ENCODE measurements at regions not wholly inside any gene's neighbourhood (a gene's known extent, or its start where the extent isn't known, plus 50 kb on each side); places are given as distances from the start of the nearest gene placed in this dataset.

DNA sequence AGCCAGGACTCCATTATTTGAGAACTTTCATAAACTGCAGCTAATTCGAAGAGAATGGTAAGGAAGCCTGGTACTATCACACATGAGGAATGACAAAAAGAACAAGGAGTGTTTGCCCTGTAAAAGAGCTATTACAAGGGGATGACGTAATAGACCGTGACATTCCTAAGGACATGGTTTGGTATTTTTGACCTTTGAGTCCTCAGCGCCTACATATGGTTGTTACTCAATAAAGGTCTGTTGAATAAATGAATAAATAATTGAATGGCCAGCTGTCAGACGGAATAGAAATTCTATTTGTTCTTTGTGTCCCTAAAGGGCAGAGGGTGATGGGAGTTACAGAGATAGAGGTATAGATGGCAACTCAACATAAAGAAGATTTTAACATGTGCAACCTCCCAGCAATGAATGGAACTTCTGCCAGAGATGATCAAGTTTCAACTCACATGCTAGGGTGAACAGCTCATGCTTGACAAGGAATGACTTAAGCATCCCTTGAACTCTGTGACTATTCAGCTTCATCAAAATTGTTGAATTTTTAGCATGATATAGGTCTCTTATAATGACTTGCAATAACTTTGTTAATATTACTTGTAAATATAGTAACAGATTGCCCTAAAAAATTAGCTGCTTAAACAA is 115.4 kb downstream of the TENT5A start:
- TF ChIP-seq EZH2phosphoT487 (IDR thresholded peaks at IDR 0.05; ENCODE audit: insufficient read depth, low read depth) (no peak), EZH2 (IDR thresholded peaks at IDR 0.05; ENCODE audit: insufficient read depth, poor library complexity, severe bottlenecking) (no peak)

Measured in GM23248 (cell line).